K562 (cell line): ENCODE measurements at regions not wholly inside any gene's neighbourhood (a gene's known extent, or its start where the extent isn't known, plus 50 kb on each side); places are given as distances from the start of the nearest gene placed in this dataset.

Source experiments
- CBX1 ChIP-seq: sonication (generic); IDR thresholded peaks from 2 replicates; pipeline ENCODE4 v1.6.1; 2016; ENCODE audit warnings: antibody characterized with exemption, low read depth, mild to moderate bottlenecking
- CBX3 ChIP-seq, 2 experiments: IDR thresholded peaks; 1 replicate in 1 of 2; 2 replicates in 1 of 2; pipeline ENCODE4 v1.6.1; 2012; ENCODE audit warnings: inconsistent platforms in 2 of 2, low read length in 2 of 2, borderline replicate concordance in 1 of 2, control low read depth in 1 of 2
- CREB1 ChIP-seq, 2 experiments: sonication (generic) in 1 of 2; formaldehyde crosslinking in 1 of 2; IDR thresholded peaks; 2 replicates each; pipeline versions ENCODE4 v1.6.1 to v1.8.0; 2012 to 2022; ENCODE audit warnings: inconsistent platforms in 1 of 2, mild to moderate bottlenecking in 1 of 2, missing genetic modification reagents in 1 of 2, moderate library complexity in 1 of 2
- GATA2 ChIP-seq: sonication (generic); formaldehyde crosslinking; IDR thresholded peaks from 2 replicates; pipeline ENCODE4 v1.4.0; 2020; ENCODE audit warnings: mild to moderate bottlenecking, missing genetic modification reagents
- GTF2B ChIP-seq: IDR thresholded peaks from 2 replicates; pipeline ENCODE4 v1.6.1; 2011; ENCODE audit not compliant: insufficient read length; ENCODE audit errors: extremely low read depth
- KDM4B ChIP-seq, 2 experiments: fragments of 450-650 bp in 1 of 2; sonication (generic) in 1 of 2; IDR thresholded peaks; 2 replicates each; pipeline ENCODE4 v1.6.1; 2016 to 2017; ENCODE audit warnings: borderline replicate concordance in 2 of 2, antibody characterized with exemption in 1 of 2, low read depth in 1 of 2, mild to moderate bottlenecking in 1 of 2
- NR4A1 ChIP-seq, 2 experiments: fragments of 250-450 bp in 1 of 2; fragments of 450-650 bp in 1 of 2; sonication (Bioruptor Pico) in 1 of 2; IDR thresholded peaks; 2 replicates each; pipeline versions ENCODE4 v1.4.0 to v1.6.1; 2016 to 2020; ENCODE audit warnings: mild to moderate bottlenecking in 2 of 2, missing compliant biosample characterization in 1 of 2, missing genetic modification characterization in 1 of 2, moderate library complexity in 1 of 2
- PHB ChIP-seq: fragments of 250-450 bp; sonication (Bioruptor Pico); IDR thresholded peaks from 2 replicates; pipeline ENCODE4 v1.5.0; 2021
- RFX1 ChIP-seq: fragments of 450-650 bp; IDR thresholded peaks from 2 replicates; pipeline ENCODE4 v1.6.1; 2016; ENCODE audit warnings: mild to moderate bottlenecking, moderate library complexity
- SNIP1 ChIP-seq: fragments of 450-650 bp; IDR thresholded peaks from 2 replicates; pipeline ENCODE4 v1.7.1; 2017; ENCODE audit warnings: low read depth, mild to moderate bottlenecking
- SNRNP70 ChIP-seq: fragments of 200-400 bp; formaldehyde crosslinking; optimal IDR thresholded peaks from 2 replicates; pipeline ENCODE3; 2017; ENCODE audit warnings: low read depth, low read length
- TEAD4 ChIP-seq, 2 experiments: sonication (generic) in 1 of 2; formaldehyde crosslinking in 1 of 2; IDR thresholded peaks; 2 replicates each; pipeline versions ENCODE4 v1.6.1 to v1.8.0; 2012 to 2022; ENCODE audit warnings: borderline replicate concordance in 1 of 2, inconsistent platforms in 1 of 2, low read length in 1 of 2, mild to moderate bottlenecking in 1 of 2, missing genetic modification reagents in 1 of 2
- TRIM24 ChIP-seq, 2 experiments: fragments of 450-650 bp; IDR thresholded peaks; 2 replicates each; pipeline ENCODE4 v1.6.1; 2016
- TRIM28 ChIP-seq: fragments of 450-650 bp; IDR thresholded peaks from 2 replicates; pipeline ENCODE4 v1.6.1; 2017
- ZFX ChIP-seq: sonication (generic); formaldehyde crosslinking; IDR thresholded peaks from 2 replicates; pipeline ENCODE4 v1.8.0; 2022; ENCODE audit warnings: mild to moderate bottlenecking, missing genetic modification reagents, moderate library complexity
- ZNF253 ChIP-seq: fragments of 250-450 bp; sonication (Bioruptor Pico); conservative IDR thresholded peaks from 2 replicates; pipeline ENCODE4 v1.6.1; 2021; ENCODE audit warnings: mild to moderate bottlenecking
- TF ChIP-seq, protein P1 (sequence below), 3 experiments: IDR thresholded peaks in 2 of 3; conservative IDR thresholded peaks in 1 of 3; 2 replicates each; pipeline ENCODE4 v1.5.1; 2011 to 2012; ENCODE audit warnings: low read length in 3 of 3, mild to moderate bottlenecking in 3 of 3, control low read depth in 2 of 3, improper control_type of control experiment in 1 of 3, inconsistent platforms in 1 of 3, low read depth in 1 of 3, mixed read lengths in 1 of 3, moderate library complexity in 1 of 3; ENCODE audit not compliant: insufficient read depth in 2 of 3
- TF ChIP-seq, protein P2 (sequence below): fragments of 150-350 bp; conservative IDR thresholded peaks from 2 replicates; pipeline ENCODE4 v1.6.1; 2014; ENCODE audit warnings: low read length
- TF ChIP-seq, protein P3 (sequence below): sonication (generic); formaldehyde crosslinking; IDR thresholded peaks from 2 replicates; pipeline ENCODE4 v1.8.1; 2023; ENCODE audit warnings: missing genetic modification reagents, mild to moderate bottlenecking, borderline replicate concordance

GRCh38 chr7:136079478-136079892 lies 102.3 kb upstream of the MTPN start (continued):
- TF ChIP-seq CBX1: no peak
- TF ChIP-seq GTF2B: no peak
- no peak for TF ChIP-seq SNIP1
- TF ChIP-seq SNRNP70: no peak
- TF ChIP-seq CREB1 (IDR thresholded peaks at IDR 0.05): no peak
- TF ChIP-seq CREB1 (CRISPR knock-in tag; IDR thresholded peaks at IDR 0.05): no peak
- no peak for TF ChIP-seq TRIM28
- peak in 1 of 2 experiments; percentile 22; a peak in 1 of 4 replicates for TF ChIP-seq TRIM24 (IDR thresholded peaks at IDR 0.05)
- no peak for TF ChIP-seq ZFX (CRISPR knock-in tag)
- TF ChIP-seq, protein P1, sequence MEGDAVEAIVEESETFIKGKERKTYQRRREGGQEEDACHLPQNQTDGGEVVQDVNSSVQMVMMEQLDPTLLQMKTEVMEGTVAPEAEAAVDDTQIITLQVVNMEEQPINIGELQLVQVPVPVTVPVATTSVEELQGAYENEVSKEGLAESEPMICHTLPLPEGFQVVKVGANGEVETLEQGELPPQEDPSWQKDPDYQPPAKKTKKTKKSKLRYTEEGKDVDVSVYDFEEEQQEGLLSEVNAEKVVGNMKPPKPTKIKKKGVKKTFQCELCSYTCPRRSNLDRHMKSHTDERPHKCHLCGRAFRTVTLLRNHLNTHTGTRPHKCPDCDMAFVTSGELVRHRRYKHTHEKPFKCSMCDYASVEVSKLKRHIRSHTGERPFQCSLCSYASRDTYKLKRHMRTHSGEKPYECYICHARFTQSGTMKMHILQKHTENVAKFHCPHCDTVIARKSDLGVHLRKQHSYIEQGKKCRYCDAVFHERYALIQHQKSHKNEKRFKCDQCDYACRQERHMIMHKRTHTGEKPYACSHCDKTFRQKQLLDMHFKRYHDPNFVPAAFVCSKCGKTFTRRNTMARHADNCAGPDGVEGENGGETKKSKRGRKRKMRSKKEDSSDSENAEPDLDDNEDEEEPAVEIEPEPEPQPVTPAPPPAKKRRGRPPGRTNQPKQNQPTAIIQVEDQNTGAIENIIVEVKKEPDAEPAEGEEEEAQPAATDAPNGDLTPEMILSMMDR (IDR thresholded peaks at IDR 0.05 in 2 of 3, conservative IDR thresholded peaks at IDR 0.05 in 1 of 3; ENCODE audit: insufficient read depth in 2 of 3, low read depth in 1 of 3, low read length in 3 of 3): no peak
- no peak for TF ChIP-seq CBX3 (IDR thresholded peaks at IDR 0.05; ENCODE audit: borderline replicate concordance in 1 of 2, low read length in 2 of 2)
- TF ChIP-seq, protein P2, sequence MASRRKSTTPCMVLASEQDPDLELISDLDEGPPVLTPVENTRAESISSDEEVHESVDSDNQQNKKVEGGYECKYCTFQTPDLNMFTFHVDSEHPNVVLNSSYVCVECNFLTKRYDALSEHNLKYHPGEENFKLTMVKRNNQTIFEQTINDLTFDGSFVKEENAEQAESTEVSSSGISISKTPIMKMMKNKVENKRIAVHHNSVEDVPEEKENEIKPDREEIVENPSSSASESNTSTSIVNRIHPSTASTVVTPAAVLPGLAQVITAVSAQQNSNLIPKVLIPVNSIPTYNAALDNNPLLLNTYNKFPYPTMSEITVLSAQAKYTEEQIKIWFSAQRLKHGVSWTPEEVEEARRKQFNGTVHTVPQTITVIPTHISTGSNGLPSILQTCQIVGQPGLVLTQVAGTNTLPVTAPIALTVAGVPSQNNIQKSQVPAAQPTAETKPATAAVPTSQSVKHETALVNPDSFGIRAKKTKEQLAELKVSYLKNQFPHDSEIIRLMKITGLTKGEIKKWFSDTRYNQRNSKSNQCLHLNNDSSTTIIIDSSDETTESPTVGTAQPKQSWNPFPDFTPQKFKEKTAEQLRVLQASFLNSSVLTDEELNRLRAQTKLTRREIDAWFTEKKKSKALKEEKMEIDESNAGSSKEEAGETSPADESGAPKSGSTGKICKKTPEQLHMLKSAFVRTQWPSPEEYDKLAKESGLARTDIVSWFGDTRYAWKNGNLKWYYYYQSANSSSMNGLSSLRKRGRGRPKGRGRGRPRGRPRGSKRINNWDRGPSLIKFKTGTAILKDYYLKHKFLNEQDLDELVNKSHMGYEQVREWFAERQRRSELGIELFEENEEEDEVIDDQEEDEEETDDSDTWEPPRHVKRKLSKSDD: no peak
- TF ChIP-seq TEAD4 (IDR thresholded peaks at IDR 0.05; ENCODE audit: low read length): no peak
- no peak for TF ChIP-seq TEAD4 (CRISPR knock-in tag; IDR thresholded peaks at IDR 0.05; ENCODE audit: borderline replicate concordance)
- TF ChIP-seq NR4A1 (CRISPR knock-in tag; IDR thresholded peaks at IDR 0.05): no peak
- TF ChIP-seq NR4A1 (tag; IDR thresholded peaks at IDR 0.05): no peak
- no peak for TF ChIP-seq GATA2 (CRISPR knock-in tag)
- TF ChIP-seq KDM4B (IDR thresholded peaks at IDR 0.05; ENCODE audit: borderline replicate concordance in 2 of 2, low read depth in 1 of 2): no peak
- no peak for TF ChIP-seq PHB (CRISPR knock-in tag)
- TF ChIP-seq RFX1: no peak
- TF ChIP-seq, protein P3, sequence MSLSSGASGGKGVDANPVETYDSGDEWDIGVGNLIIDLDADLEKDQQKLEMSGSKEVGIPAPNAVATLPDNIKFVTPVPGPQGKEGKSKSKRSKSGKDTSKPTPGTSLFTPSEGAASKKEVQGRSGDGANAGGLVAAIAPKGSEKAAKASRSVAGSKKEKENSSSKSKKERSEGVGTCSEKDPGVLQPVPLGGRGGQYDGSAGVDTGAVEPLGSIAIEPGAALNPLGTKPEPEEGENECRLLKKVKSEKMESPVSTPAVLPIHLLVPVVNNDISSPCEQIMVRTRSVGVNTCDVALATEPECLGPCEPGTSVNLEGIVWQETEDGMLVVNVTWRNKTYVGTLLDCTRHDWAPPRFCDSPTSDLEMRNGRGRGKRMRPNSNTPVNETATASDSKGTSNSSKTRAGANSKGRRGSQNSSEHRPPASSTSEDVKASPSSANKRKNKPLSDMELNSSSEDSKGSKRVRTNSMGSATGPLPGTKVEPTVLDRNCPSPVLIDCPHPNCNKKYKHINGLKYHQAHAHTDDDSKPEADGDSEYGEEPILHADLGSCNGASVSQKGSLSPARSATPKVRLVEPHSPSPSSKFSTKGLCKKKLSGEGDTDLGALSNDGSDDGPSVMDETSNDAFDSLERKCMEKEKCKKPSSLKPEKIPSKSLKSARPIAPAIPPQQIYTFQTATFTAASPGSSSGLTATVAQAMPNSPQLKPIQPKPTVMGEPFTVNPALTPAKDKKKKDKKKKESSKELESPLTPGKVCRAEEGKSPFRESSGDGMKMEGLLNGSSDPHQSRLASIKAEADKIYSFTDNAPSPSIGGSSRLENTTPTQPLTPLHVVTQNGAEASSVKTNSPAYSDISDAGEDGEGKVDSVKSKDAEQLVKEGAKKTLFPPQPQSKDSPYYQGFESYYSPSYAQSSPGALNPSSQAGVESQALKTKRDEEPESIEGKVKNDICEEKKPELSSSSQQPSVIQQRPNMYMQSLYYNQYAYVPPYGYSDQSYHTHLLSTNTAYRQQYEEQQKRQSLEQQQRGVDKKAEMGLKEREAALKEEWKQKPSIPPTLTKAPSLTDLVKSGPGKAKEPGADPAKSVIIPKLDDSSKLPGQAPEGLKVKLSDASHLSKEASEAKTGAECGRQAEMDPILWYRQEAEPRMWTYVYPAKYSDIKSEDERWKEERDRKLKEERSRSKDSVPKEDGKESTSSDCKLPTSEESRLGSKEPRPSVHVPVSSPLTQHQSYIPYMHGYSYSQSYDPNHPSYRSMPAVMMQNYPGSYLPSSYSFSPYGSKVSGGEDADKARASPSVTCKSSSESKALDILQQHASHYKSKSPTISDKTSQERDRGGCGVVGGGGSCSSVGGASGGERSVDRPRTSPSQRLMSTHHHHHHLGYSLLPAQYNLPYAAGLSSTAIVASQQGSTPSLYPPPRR (CRISPR knock-in tag): no peak
- TF ChIP-seq ZNF253 (CRISPR knock-in tag): no peak
